Hepatocyte (in vitro differentiated cells): ENCODE measurements at regions not wholly inside any gene's neighbourhood (a gene's known extent, or its start where the extent isn't known, plus 50 kb on each side); places are given as distances from the start of the nearest gene placed in this dataset.

Experiments used
- DNase-seq: peaks from one replicate; pipeline ENCODE4 v3.0.0-alpha.2; 2016; ENCODE audit warnings: low spot score
- H2AFZ ChIP-seq: fragments of 200-600 bp; sonication (generic); 2 replicates; pipeline ENCODE4 v1.6.0; 2016; ENCODE audit warnings: antibody characterized with exemption, mild to moderate bottlenecking
- H3K27ac ChIP-seq: fragments of 200-600 bp; sonication (generic); 2 replicates; pipeline ENCODE4 v1.5.1; 2016; ENCODE audit warnings: mild to moderate bottlenecking
- H3K27me3 ChIP-seq: fragments of 200-600 bp; sonication (generic); 2 replicates; pipeline ENCODE4 v1.6.1; 2016
- H3K36me3 ChIP-seq: fragments of 200-600 bp; sonication (generic); replicated peaks from 2 replicates; pipeline ENCODE4 v1.5.1; 2016; ENCODE audit warnings: low read depth; ENCODE audit not compliant: insufficient read depth
- H3K4me1 ChIP-seq: fragments of 200-600 bp; sonication (generic); 2 replicates; pipeline ENCODE4 v1.5.1; 2016; ENCODE audit warnings: mild to moderate bottlenecking, moderate library complexity; ENCODE audit not compliant: insufficient read depth
- H3K4me2 ChIP-seq: fragments of 200-600 bp; sonication (generic); 2 replicates; pipeline ENCODE4 v1.6.0; 2016
- H3K4me3 ChIP-seq: fragments of 200-600 bp; sonication (generic); 2 replicates; pipeline ENCODE4 v1.5.1; 2016; ENCODE audit warnings: mild to moderate bottlenecking
- H3K79me2 ChIP-seq: fragments of 200-600 bp; sonication (generic); 2 replicates; pipeline ENCODE4 v1.6.0; 2017; ENCODE audit warnings: mild to moderate bottlenecking
- H3K9me2 ChIP-seq: fragments of 200-600 bp; sonication (generic); replicated peaks from 2 replicates; pipeline ENCODE4 v1.6.0; 2017; ENCODE audit warnings: mild to moderate bottlenecking; ENCODE audit not compliant: insufficient read depth
- H3K9me3 ChIP-seq: fragments of 200-600 bp; sonication (generic); 2 replicates; pipeline ENCODE4 v1.5.1; 2016; ENCODE audit warnings: low read depth, mild to moderate bottlenecking
- H4K20me1 ChIP-seq: fragments of 200-600 bp; sonication (generic); 2 replicates; pipeline ENCODE4 v1.6.0; 2016; ENCODE audit warnings: mild to moderate bottlenecking; ENCODE audit not compliant: insufficient read depth, poor library complexity, severe bottlenecking
- EZH2 ChIP-seq: fragments of 200-600 bp; sonication (generic); IDR thresholded peaks from 2 replicates; pipeline ENCODE4 v1.6.1; 2016; ENCODE audit warnings: antibody characterized with exemption, mild to moderate bottlenecking, borderline replicate concordance
- EZH2phosphoT487 ChIP-seq: fragments of 200-600 bp; sonication (generic); IDR thresholded peaks from one replicate; pipeline ENCODE4 v1.6.1; 2018; ENCODE audit warnings: antibody characterized with exemption, mild to moderate bottlenecking, low read depth, moderate library complexity; ENCODE audit not compliant: unreplicated experiment, severe bottlenecking
- WGBS: methylation state at CpG from one replicate; pipeline ENCODE4 v1.1.6; 2016; ENCODE audit warnings: low lambda C conversion rate; ENCODE audit errors: missing lambda C conversion rate; 5-methylcytosine and 5-hydroxymethylcytosine counted together
- TF ChIP-seq, protein P1 (sequence below): fragments of 200-600 bp; sonication (generic); IDR thresholded peaks from 2 replicates; pipeline ENCODE4 v1.5.1; 2016; ENCODE audit warnings: antibody characterized with exemption, mild to moderate bottlenecking; ENCODE audit not compliant: poor library complexity

DNA sequence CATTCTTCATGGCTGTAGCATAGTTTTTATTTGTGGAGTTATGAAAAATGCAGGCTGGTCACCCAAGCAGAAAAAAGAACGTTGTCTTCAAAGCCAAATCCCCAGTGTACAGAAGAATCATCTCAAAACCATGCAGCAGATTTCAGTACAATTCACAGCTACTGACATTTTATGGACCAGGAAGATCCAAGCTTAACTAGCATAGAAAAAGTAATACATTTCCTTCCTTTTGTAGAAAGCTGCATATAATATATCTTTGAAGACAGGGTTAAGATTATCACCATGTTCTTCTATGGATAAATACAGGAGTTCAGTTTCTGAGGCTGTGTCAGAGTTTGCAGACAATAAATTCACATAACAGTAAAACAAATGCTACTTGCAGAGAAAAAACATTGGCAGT is 1054.8 kb upstream of the C9orf72 start:
- Histone ChIP-seq H4K20me1 (no peaks in the 10 kb centered on the region), H3K27ac (no peak overlapping the region), H3K4me3 (no peak overlapping the region), H3K79me2 (no peaks in the 10 kb centered on the region), H3K27me3 (no peaks in the 10 kb centered on the region), H3K36me3 (no peaks in the 10 kb centered on the region), H3K4me1 (no peaks in the 10 kb centered on the region), H2AFZ (no peak overlapping the region), H3K9me2 (no peaks in the 10 kb centered on the region), H3K4me2 (no peak overlapping the region), H3K9me3 (no peaks in the 10 kb centered on the region)
- 73% methylated on average over 1 of the region's 1 CpG for WGBS
- DNase-seq, result no peak
- TF ChIP-seq, protein P1, sequence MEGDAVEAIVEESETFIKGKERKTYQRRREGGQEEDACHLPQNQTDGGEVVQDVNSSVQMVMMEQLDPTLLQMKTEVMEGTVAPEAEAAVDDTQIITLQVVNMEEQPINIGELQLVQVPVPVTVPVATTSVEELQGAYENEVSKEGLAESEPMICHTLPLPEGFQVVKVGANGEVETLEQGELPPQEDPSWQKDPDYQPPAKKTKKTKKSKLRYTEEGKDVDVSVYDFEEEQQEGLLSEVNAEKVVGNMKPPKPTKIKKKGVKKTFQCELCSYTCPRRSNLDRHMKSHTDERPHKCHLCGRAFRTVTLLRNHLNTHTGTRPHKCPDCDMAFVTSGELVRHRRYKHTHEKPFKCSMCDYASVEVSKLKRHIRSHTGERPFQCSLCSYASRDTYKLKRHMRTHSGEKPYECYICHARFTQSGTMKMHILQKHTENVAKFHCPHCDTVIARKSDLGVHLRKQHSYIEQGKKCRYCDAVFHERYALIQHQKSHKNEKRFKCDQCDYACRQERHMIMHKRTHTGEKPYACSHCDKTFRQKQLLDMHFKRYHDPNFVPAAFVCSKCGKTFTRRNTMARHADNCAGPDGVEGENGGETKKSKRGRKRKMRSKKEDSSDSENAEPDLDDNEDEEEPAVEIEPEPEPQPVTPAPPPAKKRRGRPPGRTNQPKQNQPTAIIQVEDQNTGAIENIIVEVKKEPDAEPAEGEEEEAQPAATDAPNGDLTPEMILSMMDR, result no peak
- TF ChIP-seq EZH2phosphoT487 (no peak), EZH2 (no peak)

- H3K9me2 ChIP-seq, result no peaks in the 10 kb centered on the region
- no peaks in the 10 kb centered on the region for H3K27me3 ChIP-seq
- no peak overlapping the region for H3K4me2 ChIP-seq
- H2AFZ ChIP-seq, result no peak overlapping the region
- no peaks in the 10 kb centered on the region for H3K79me2 ChIP-seq
- no peak overlapping the region for H3K4me3 ChIP-seq
- H3K9me3 ChIP-seq, result no peaks in the 10 kb centered on the region
- H3K4me1 ChIP-seq, result no peaks in the 10 kb centered on the region
- H3K36me3 ChIP-seq, result no peaks in the 10 kb centered on the region
- H4K20me1 ChIP-seq, result no peaks in the 10 kb centered on the region
- WGBS, result 86% methylated on average over 3 of the region's 3 CpGs
- H3K27ac ChIP-seq, result no peak overlapping the region
- DNase-seq, result peak; percentile 10
- no peak for TF ChIP-seq EZH2
- no peak for TF ChIP-seq EZH2phosphoT487
- TF ChIP-seq, protein P1, result no peak
Measured at GRCh38 chr9:28648723-28649122, 1075.4 kb upstream of the C9orf72 start.

DNA sequence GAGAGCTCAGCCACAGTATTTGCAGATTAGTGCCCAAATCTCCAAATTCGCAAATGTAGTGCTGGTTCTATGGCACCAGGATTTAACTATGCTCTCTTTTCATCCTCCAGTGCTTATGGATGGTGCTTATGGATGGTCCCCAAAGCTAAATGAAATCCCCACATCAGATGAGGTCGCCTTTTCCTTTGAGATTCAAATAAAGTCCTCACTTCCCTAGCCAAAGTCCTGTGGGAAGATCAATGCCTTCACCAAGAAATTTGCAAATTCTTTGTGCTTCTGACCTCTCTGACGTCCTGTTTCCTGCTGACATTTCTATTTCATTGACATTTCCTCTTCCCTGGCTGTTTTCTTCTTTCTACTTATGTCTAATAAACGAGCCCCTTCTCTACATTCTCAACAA is 1077.0 kb upstream of the C9orf72 start:
- 50% methylated on average over 4 of the region's 4 CpGs for WGBS
- no peak overlapping the region for H3K4me2 ChIP-seq
- no peak for DNase-seq

More for the DNA sequence above, 1077.0 kb upstream of the C9orf72 start:
- no peaks in the 10 kb centered on the region for H3K79me2 ChIP-seq
- H3K4me1 ChIP-seq, result no peaks in the 10 kb centered on the region
- H3K36me3 ChIP-seq, result no peaks in the 10 kb centered on the region
- no peak overlapping the region for H2AFZ ChIP-seq
- no peaks in the 10 kb centered on the region for H4K20me1 ChIP-seq
- no peaks in the 10 kb centered on the region for H3K27me3 ChIP-seq
- no peak overlapping the region for H3K4me3 ChIP-seq
- H3K9me3 ChIP-seq, result no peaks in the 10 kb centered on the region
- H3K27ac ChIP-seq, result no peak overlapping the region
- no peak for TF ChIP-seq EZH2phosphoT487
- TF ChIP-seq, protein P1, result no peak
- TF ChIP-seq EZH2, result no peak
- H3K9me2 ChIP-seq, result no peaks in the 10 kb centered on the region
